ENCODE measurements at regions not wholly inside any gene's neighbourhood (a gene's known extent, or its start where the extent isn't known, plus 50 kb on each side); places are given as distances from the start of the nearest gene placed in this dataset.

GRCh38 chr1:101119289-101119688 lies 93.7 kb upstream of the DPH5 start:
- no peak for ATAC-seq
- ChIA-PET SMC1A (ENCODE audit: uncharacterized antibody, unreplicated experiment) (interaction anchor here (2.4 kb wide), 1 partner anchor 30 kb away, joined by 6 read pairs; no protein-coding TSS in a partner anchor), RAD21 (ENCODE audit: unreplicated experiment) (no interaction called here), CTCF (interaction anchor here (1.0 to 1.1 kb wide), 2 partner anchors 119 to 174 kb away, joined by 3 to 4 read pairs; no protein-coding TSS in a partner anchor), POLR2A (no interaction called here)
- TF ChIP-seq HCFC1 (IDR thresholded peaks at IDR 0.05; ENCODE audit: low read length) (no peak), MTA3 (IDR thresholded peaks at IDR 0.05; ENCODE audit: borderline replicate concordance, low read length) (no peak), SPI1 (IDR thresholded peaks at IDR 0.05; ENCODE audit: borderline replicate concordance, insufficient read depth, low read depth, low read length) (no peak), CBFB (IDR thresholded peaks at IDR 0.05; ENCODE audit: low read depth) (no peak), TAF1 (IDR thresholded peaks at IDR 0.05; ENCODE audit: borderline replicate concordance, low read depth, low read length) (no peak), NFYA (IDR thresholded peaks at IDR 0.05; ENCODE audit: borderline replicate concordance, low read depth, low read length) (no peak), NR2C1 (IDR thresholded peaks at IDR 0.05) (no peak), ZNF217 (IDR thresholded peaks at IDR 0.05) (no peak), IKZF1 (conservative IDR thresholded peaks at IDR 0.05) (no peak), ESRRA (IDR thresholded peaks at IDR 0.05; ENCODE audit: low read length) (no peak), ZZZ3 (IDR thresholded peaks at IDR 0.05; ENCODE audit: control insufficient read depth, insufficient read length, low read depth) (no peak), RELA (IDR thresholded peaks at IDR 0.05; ENCODE audit: borderline replicate concordance, partially characterized antibody) (no peak), RELB (IDR thresholded peaks at IDR 0.05; ENCODE audit: low read depth) (no peak), E4F1 (IDR thresholded peaks at IDR 0.05; ENCODE audit: borderline replicate concordance, partially characterized antibody) (no peak), WRNIP1 (IDR thresholded peaks at IDR 0.05; ENCODE audit: borderline replicate concordance, low read depth, low read length) (no peak), EED (IDR thresholded peaks at IDR 0.05; ENCODE audit: low read depth) (no peak), CUX1 (IDR thresholded peaks at IDR 0.05; ENCODE audit: insufficient replicate concordance, low read depth, low read length) (no peak), BMI1 (IDR thresholded peaks at IDR 0.05; ENCODE audit: borderline replicate concordance) (no peak)
- H3K4me2 ChIP-seq (ENCODE audit: control insufficient read depth, insufficient read depth) = no peak overlapping the region
- H3K36me3 ChIP-seq (ENCODE audit: control insufficient read depth in 2 of 2, insufficient read depth in 2 of 2, low read length in 1 of 2) = no peaks in the 10 kb centered on the region
- H3K79me2 ChIP-seq (ENCODE audit: control insufficient read depth, insufficient read depth, low read length) = no peaks in the 10 kb centered on the region
- no peaks in the 10 kb centered on the region for H4K20me1 ChIP-seq (ENCODE audit: control insufficient read depth, insufficient read depth)
- no peak overlapping the region for H3K27ac ChIP-seq (ENCODE audit: control insufficient read depth, insufficient read depth)
- no peaks in the 10 kb centered on the region; a peak in 1 of 4 replicates for H3K27me3 ChIP-seq (replicated peaks in 1 of 2; ENCODE audit: control insufficient read depth in 2 of 2, insufficient read depth in 2 of 2, low read length in 1 of 2)
- no peaks in the 10 kb centered on the region for H3K9me3 ChIP-seq (replicated peaks; ENCODE audit: control insufficient read depth, insufficient read depth, low read length)
- FAIRE-seq = no peak
- no peak overlapping the region for H3K9ac ChIP-seq (ENCODE audit: control insufficient read depth, insufficient read depth, low read length)
- H2AFZ ChIP-seq (ENCODE audit: control insufficient read depth, low read depth, low read length) = no peak overlapping the region
- BruUV-seq (replicated peaks) = no TSS peak
- in situ Hi-C loops (cut with MboI) (no loop called here), intact Hi-C loops (cut with micrococcal nuclease; ENCODE audit: unreplicated experiment) (no loop called here)
- WGBS (ENCODE audit: insufficient coverage, insufficient replicate concordance, low lambda C conversion rate, missing lambda C conversion rate) = 73% methylated on average over 4 of the region's 4 CpGs
- no peak overlapping the region for H3K4me3 ChIP-seq
- no peak for DNase-seq (ENCODE audit: low read depth, low spot score)
- H3K4me1 ChIP-seq (ENCODE audit: control insufficient read depth, insufficient read depth, low read length) = peaks cover 17% of the 10 kb centered on the region
